Fibroblast of mammary gland (primary cell): ENCODE measurements at regions not wholly inside any gene's neighbourhood (a gene's known extent, or its start where the extent isn't known, plus 50 kb on each side); places are given as distances from the start of the nearest gene placed in this dataset.
"Not testable (repeated sequence)": the region's sequence is repeated elsewhere in the genome, so short reads cannot be mapped to it uniquely, and the experiment has no call there.

Source experiments
- DNase-seq: peaks from one replicate; pipeline ENCODE4 v3.0.0-alpha.2; 2010; ENCODE audit warnings: low read depth
- H3K4me3 ChIP-seq: 2 replicates; pipeline ENCODE4 v1.5.1; 2011; ENCODE audit warnings: low read depth, mild to moderate bottlenecking, low read length, moderate library complexity; ENCODE audit not compliant: control insufficient read depth
- TF ChIP-seq, protein P1 (sequence below): conservative IDR thresholded peaks from 2 replicates; pipeline ENCODE4 v1.5.1; 2011; ENCODE audit warnings: low read depth, low read length, inconsistent platforms; ENCODE audit not compliant: control insufficient read depth, insufficient read depth

DNA sequence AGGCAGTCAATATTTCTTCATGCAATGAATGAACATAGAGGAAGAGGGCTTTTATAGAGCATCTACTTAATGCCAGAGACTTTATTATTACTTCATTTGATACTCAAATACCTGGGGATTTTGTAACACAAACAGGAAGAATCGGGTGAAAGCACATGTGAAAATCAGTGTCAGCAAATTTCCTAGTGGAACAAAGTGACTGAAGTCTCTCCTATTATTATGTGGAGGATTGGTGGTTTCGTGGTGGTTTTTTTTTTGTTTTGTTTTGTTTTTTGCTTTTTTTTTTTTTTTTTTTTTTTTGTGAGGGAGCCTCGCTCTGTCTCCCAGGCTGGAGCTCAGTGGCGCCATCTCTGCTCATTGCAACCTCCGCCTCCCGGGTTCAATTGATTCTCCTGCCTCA, 207.0 kb downstream of the RRAGB start:
- TF ChIP-seq, protein P1, sequence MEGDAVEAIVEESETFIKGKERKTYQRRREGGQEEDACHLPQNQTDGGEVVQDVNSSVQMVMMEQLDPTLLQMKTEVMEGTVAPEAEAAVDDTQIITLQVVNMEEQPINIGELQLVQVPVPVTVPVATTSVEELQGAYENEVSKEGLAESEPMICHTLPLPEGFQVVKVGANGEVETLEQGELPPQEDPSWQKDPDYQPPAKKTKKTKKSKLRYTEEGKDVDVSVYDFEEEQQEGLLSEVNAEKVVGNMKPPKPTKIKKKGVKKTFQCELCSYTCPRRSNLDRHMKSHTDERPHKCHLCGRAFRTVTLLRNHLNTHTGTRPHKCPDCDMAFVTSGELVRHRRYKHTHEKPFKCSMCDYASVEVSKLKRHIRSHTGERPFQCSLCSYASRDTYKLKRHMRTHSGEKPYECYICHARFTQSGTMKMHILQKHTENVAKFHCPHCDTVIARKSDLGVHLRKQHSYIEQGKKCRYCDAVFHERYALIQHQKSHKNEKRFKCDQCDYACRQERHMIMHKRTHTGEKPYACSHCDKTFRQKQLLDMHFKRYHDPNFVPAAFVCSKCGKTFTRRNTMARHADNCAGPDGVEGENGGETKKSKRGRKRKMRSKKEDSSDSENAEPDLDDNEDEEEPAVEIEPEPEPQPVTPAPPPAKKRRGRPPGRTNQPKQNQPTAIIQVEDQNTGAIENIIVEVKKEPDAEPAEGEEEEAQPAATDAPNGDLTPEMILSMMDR: no peak
- no peak for DNase-seq
- no peak overlapping the region for H3K4me3 ChIP-seq

DNA sequence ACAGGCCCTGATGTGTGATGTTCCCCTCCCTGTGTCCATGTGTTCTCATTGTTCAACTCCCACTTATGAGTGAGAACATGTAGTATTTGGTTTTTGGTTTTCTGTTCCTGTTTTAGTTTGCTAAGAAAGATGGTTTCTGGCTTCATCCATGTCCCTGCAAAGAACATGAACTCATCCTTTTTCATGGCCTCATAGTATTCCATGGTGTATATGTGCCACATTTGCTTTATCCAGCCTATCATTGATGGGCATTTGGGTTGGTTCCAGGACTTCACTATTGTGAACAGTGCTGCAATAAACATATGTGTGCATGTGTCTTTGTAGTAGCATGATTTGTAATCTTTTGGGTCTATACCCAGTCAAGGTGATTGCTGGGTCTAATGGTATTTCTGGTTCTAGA, 211.0 kb downstream of the RRAGB start:
- not testable (repeated sequence) for DNase-seq, H3K4me3 ChIP-seq
